Gastrocnemius medialis (tissue), 4 donors: ENCODE measurements at regions not wholly inside any gene's neighbourhood (a gene's known extent, or its start where the extent isn't known, plus 50 kb on each side); places are given as distances from the start of the nearest gene placed in this dataset.

Experiments
- ATAC-seq, 2 donors: fragments of 150-250 bp; one replicate each; pipeline ENCODE4 v1.9.1; 2016
- DNase-seq, 2 donors: peaks; one replicate each; pipeline ENCODE4 v3.0.0-alpha.2; 2019
- H3K27ac ChIP-seq, 4 donors: fragments of 200-600 bp; sonication (generic); 1 replicate in 1 of 4; 2 replicates in 3 of 4; pipeline ENCODE4 v1.5.1; 2016 to 2018; ENCODE audit warnings: mild to moderate bottlenecking in 2 of 4, moderate library complexity in 1 of 4
- H3K27me3 ChIP-seq, 3 donors: fragments of 200-600 bp; sonication (generic) in 2 of 3; 1 replicate in 1 of 3; 2 replicates in 2 of 3; pipeline versions ENCODE4 v1.5.1 to v1.6.0; 2016 to 2019; ENCODE audit warnings: mild to moderate bottlenecking in 1 of 3, moderate library complexity in 1 of 3
- H3K36me3 ChIP-seq, 2 donors: fragments of 200-600 bp; sonication (generic) in 1 of 2; one replicate each; pipeline ENCODE4 v1.5.1; 2017 to 2018
- H3K4me1 ChIP-seq, 2 donors: fragments of 200-600 bp; sonication (generic) in 1 of 2; one replicate each; pipeline ENCODE4 v1.5.1; 2016 to 2017; ENCODE audit warnings: mild to moderate bottlenecking in 2 of 2
- H3K4me3 ChIP-seq, 4 donors: fragments of 200-600 bp; sonication (generic) in 3 of 4; 1 replicate in 1 of 4; 2 replicates in 3 of 4; pipeline ENCODE4 v1.5.1; 2016 to 2019; ENCODE audit warnings: mild to moderate bottlenecking in 2 of 4
- H3K9me3 ChIP-seq, 3 donors: fragments of 200-600 bp; sonication (generic) in 2 of 3; 1 replicate in 1 of 3; 2 replicates in 2 of 3; pipeline ENCODE4 v1.5.1; 2016 to 2019
- POLR2A ChIP-seq, 2 donors: fragments of 450-650 bp; IDR thresholded peaks; one replicate each; pipeline ENCODE4 v1.6.1; 2017; ENCODE audit warnings: antibody characterized with exemption in 2 of 2, mild to moderate bottlenecking in 2 of 2, moderate library complexity in 2 of 2
- in situ Hi-C, 4 donors: fragments of 200-750 bp; cut with MboI; loops; one replicate each; pipeline versions ENCODE4 v1.15.0 to v1.8.0; 2017; ENCODE audit warnings: low sequenced_read_pairs in 4 of 4
- intact Hi-C: fragments of 100-400 bp; cut with DNase I; formaldehyde crosslinking; loops from one replicate; pipeline ENCODE4 v1.15.1; 2023; ENCODE audit warnings: low total_unique reads
- TF ChIP-seq, protein P1 (sequence below), 5 experiments: fragments of 450-650 bp in 3 of 5; fragments of 200-600 bp in 2 of 5; sonication (generic) in 2 of 5; IDR thresholded peaks in 4 of 5; conservative IDR thresholded peaks in 1 of 5; 1 replicate in 4 of 5; 2 replicates in 1 of 5; pipeline ENCODE4 v1.5.1; 2016 to 2019; ENCODE audit warnings: antibody characterized with exemption in 5 of 5, mild to moderate bottlenecking in 3 of 5, moderate library complexity in 3 of 5

GRCh38 chr11:44379141-44380008 lies 69.4 kb upstream of the ALX4 start:
- ATAC-seq, result no peak
- Histone ChIP-seq H3K27ac (no peak overlapping the region), H3K4me1 (no peaks in the 10 kb centered on the region), H3K4me3 (no peak overlapping the region), H3K36me3 (no peaks in the 10 kb centered on the region), H3K9me3 (no peaks in the 10 kb centered on the region), H3K27me3 (peaks cover 0 to 15% (median 6%) of the 10 kb centered on the region in 3 donors)
- intact Hi-C loops, result no loop called here
- in situ Hi-C loops, result no loop called here
- TF ChIP-seq, protein P1, sequence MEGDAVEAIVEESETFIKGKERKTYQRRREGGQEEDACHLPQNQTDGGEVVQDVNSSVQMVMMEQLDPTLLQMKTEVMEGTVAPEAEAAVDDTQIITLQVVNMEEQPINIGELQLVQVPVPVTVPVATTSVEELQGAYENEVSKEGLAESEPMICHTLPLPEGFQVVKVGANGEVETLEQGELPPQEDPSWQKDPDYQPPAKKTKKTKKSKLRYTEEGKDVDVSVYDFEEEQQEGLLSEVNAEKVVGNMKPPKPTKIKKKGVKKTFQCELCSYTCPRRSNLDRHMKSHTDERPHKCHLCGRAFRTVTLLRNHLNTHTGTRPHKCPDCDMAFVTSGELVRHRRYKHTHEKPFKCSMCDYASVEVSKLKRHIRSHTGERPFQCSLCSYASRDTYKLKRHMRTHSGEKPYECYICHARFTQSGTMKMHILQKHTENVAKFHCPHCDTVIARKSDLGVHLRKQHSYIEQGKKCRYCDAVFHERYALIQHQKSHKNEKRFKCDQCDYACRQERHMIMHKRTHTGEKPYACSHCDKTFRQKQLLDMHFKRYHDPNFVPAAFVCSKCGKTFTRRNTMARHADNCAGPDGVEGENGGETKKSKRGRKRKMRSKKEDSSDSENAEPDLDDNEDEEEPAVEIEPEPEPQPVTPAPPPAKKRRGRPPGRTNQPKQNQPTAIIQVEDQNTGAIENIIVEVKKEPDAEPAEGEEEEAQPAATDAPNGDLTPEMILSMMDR (IDR thresholded peaks at IDR 0.05 in 4 of 5, conservative IDR thresholded peaks at IDR 0.05 in 1 of 5), result no peak
- TF ChIP-seq POLR2A (IDR thresholded peaks at IDR 0.05), result no peak
- DNase-seq, result no peak

GRCh38 chr11:44380009-44380313 lies 70.0 kb upstream of the ALX4 start:
- TF ChIP-seq, protein P1 (IDR thresholded peaks at IDR 0.05 in 4 of 5, conservative IDR thresholded peaks at IDR 0.05 in 1 of 5), result no peak
- no peak for TF ChIP-seq POLR2A (IDR thresholded peaks at IDR 0.05)
- intact Hi-C loops, result no loop called here
- DNase-seq (no peak), ATAC-seq (no peak)
- in situ Hi-C loops, result no loop called here
- Histone ChIP-seq H3K9me3 (no peaks in the 10 kb centered on the region), H3K36me3 (no peaks in the 10 kb centered on the region), H3K27me3 (peaks cover 0 to 15% (median 6%) of the 10 kb centered on the region in 3 donors), H3K4me1 (no peaks in the 10 kb centered on the region), H3K4me3 (no peak overlapping the region), H3K27ac (no peak overlapping the region)

DNA sequence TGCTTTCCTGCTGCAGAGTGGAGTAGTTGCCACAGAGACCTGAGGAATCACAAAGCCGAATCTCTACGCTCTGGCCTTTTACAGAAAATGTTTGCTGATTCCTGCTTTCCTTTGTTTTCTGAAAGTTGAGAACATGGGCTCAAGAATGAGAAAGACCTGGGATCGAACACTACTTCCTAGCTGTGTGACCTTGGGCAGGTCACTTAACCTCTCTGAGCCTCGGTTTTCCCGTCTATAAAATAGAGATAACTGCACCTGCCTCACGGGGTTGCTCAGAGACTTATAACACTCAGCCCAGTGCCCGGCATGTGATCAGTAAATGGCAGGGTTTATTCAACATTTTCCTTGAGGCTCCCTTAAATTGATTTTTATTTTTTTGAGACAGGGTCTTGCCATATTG lies 70.9 kb upstream of the ALX4 start:
- ATAC-seq (no peak), DNase-seq (no peak)
- Histone ChIP-seq H3K9me3 (no peaks in the 10 kb centered on the region), H3K36me3 (no peaks in the 10 kb centered on the region), H3K4me3 (no peak overlapping the region), H3K4me1 (no peaks in the 10 kb centered on the region), H3K27ac (no peak overlapping the region), H3K27me3 (peaks cover 0 to 15% (median 6%) of the 10 kb centered on the region in 3 donors)
- in situ Hi-C loops (no loop called here), intact Hi-C loops (no loop called here)
- TF ChIP-seq, protein P1 (IDR thresholded peaks at IDR 0.05 in 4 of 5, conservative IDR thresholded peaks at IDR 0.05 in 1 of 5), result no peak
- no peak for TF ChIP-seq POLR2A (IDR thresholded peaks at IDR 0.05)

GRCh38 chr11:44381261-44381660 lies 71.3 kb upstream of the ALX4 start:
- no peak for ATAC-seq
- Histone ChIP-seq H3K27me3 (peaks cover 0 to 15% (median 6%) of the 10 kb centered on the region in 3 donors), H3K27ac (no peak overlapping the region), H3K4me1 (no peaks in the 10 kb centered on the region), H3K36me3 (no peaks in the 10 kb centered on the region), H3K4me3 (no peak overlapping the region), H3K9me3 (no peaks in the 10 kb centered on the region)
- no peak for DNase-seq
- in situ Hi-C loops (no loop called here), intact Hi-C loops (no loop called here)
- TF ChIP-seq, protein P1 (IDR thresholded peaks at IDR 0.05 in 4 of 5, conservative IDR thresholded peaks at IDR 0.05 in 1 of 5), result no peak
- TF ChIP-seq POLR2A (IDR thresholded peaks at IDR 0.05), result no peak
